ENCODE measurements at regions not wholly inside any gene's neighbourhood (a gene's known extent, or its start where the extent isn't known, plus 50 kb on each side); places are given as distances from the start of the nearest gene placed in this dataset.
"Not testable (repeated sequence)": the region's sequence is repeated elsewhere in the genome, so short reads cannot be mapped to it uniquely, and the experiment has no call there.

GRCh38 chr14:22370084-22370847 lies 218.8 kb downstream of the DAD1 start:
- Mint-ChIP-seq H3K36me3 (ENCODE audit: insufficient read depth, unreplicated experiment) (no peaks in the 10 kb centered on the region), H3K27me3 (ENCODE audit: unreplicated experiment) (no peaks in the 10 kb centered on the region), H3K9me3 (ENCODE audit: low read depth, unreplicated experiment) (no peaks in the 10 kb centered on the region), H3K27ac (ENCODE audit: unreplicated experiment) (no peak overlapping the region), H3K4me3 (ENCODE audit: low read depth, unreplicated experiment) (no peak overlapping the region), H3K4me1 (ENCODE audit: low read depth, unreplicated experiment) (peaks cover 9% of the 10 kb centered on the region)
- no TSS peak for BruUV-seq (replicated peaks)
- TF ChIP-seq CTCF (IDR thresholded peaks at IDR 0.05; ENCODE audit: unreplicated experiment) = no peak
- CTCF ChIA-PET = interaction anchor here (0.7 to 0.9 kb wide), 2 partner anchors 14 to 117 kb away, joined by 3 read pairs; no protein-coding TSS in a partner anchor
- intact Hi-C loops (cut with micrococcal nuclease; ENCODE audit: unreplicated experiment) = no loop called here
- no peak for DNase-seq

GRCh38 chr14:22358726-22359125 lies 230.3 kb downstream of the DAD1 start:
- CTCF ChIA-PET = interaction anchor here (0.6 kb wide), 1 partner anchor 354 kb away, joined by 4 read pairs; no protein-coding TSS in a partner anchor
- H3K36me3 Mint-ChIP-seq (ENCODE audit: insufficient read depth, unreplicated experiment) = no peaks in the 10 kb centered on the region
- no peaks in the 10 kb centered on the region for H3K4me1 Mint-ChIP-seq (ENCODE audit: low read depth, unreplicated experiment)
- H3K9me3 Mint-ChIP-seq (ENCODE audit: low read depth, unreplicated experiment) = peaks cover under 1% of the 10 kb centered on the region
- peaks cover 9% of the 10 kb centered on the region for H3K27me3 Mint-ChIP-seq (ENCODE audit: unreplicated experiment)
- TF ChIP-seq CTCF (IDR thresholded peaks at IDR 0.05; ENCODE audit: unreplicated experiment) = no peak
- no peak overlapping the region for H3K4me3 Mint-ChIP-seq (ENCODE audit: low read depth, unreplicated experiment)
- intact Hi-C loops (cut with micrococcal nuclease; ENCODE audit: unreplicated experiment) = no loop called here
- no peak overlapping the region for H3K27ac Mint-ChIP-seq (ENCODE audit: unreplicated experiment)
- no TSS peak for BruUV-seq (replicated peaks)
- no peak for DNase-seq

GRCh38 chr14:22349281-22349680 lies 239.7 kb downstream of the DAD1 start:
- H3K9me3 Mint-ChIP-seq (ENCODE audit: low read depth, unreplicated experiment); CTCF ChIA-PET; H3K4me3 Mint-ChIP-seq (ENCODE audit: low read depth, unreplicated experiment); H3K36me3 Mint-ChIP-seq (ENCODE audit: insufficient read depth, unreplicated experiment); H3K27ac Mint-ChIP-seq (ENCODE audit: unreplicated experiment); BruUV-seq (replicated peaks); DNase-seq; intact Hi-C loops (cut with micrococcal nuclease; ENCODE audit: unreplicated experiment): not testable (repeated sequence)
- Mint-ChIP-seq H3K27me3 (ENCODE audit: unreplicated experiment) (peaks cover 12% of the 10 kb centered on the region), H3K4me1 (ENCODE audit: low read depth, unreplicated experiment) (peaks cover 11% of the 10 kb centered on the region)

GRCh38 chr14:22344673-22345072 lies 244.4 kb downstream of the DAD1 start:
- intact Hi-C loops (cut with micrococcal nuclease; ENCODE audit: unreplicated experiment) = no loop called here
- peaks cover 8% of the 10 kb centered on the region for H3K9me3 Mint-ChIP-seq (ENCODE audit: low read depth, unreplicated experiment)
- peaks cover 24% of the 10 kb centered on the region for H3K4me1 Mint-ChIP-seq (ENCODE audit: low read depth, unreplicated experiment)
- no peaks in the 10 kb centered on the region for H3K36me3 Mint-ChIP-seq (ENCODE audit: insufficient read depth, unreplicated experiment)
- CTCF ChIA-PET = no interaction called here
- no TSS peak for BruUV-seq (replicated peaks)
- no peaks in the 10 kb centered on the region for H3K27me3 Mint-ChIP-seq (ENCODE audit: unreplicated experiment)
- no peak for DNase-seq
- no peak for TF ChIP-seq CTCF (IDR thresholded peaks at IDR 0.05; ENCODE audit: unreplicated experiment)
- H3K27ac Mint-ChIP-seq (ENCODE audit: unreplicated experiment) = no peak overlapping the region
- H3K4me3 Mint-ChIP-seq (ENCODE audit: low read depth, unreplicated experiment) = no peak overlapping the region

- peaks cover 24% of the 10 kb centered on the region for H3K4me1 Mint-ChIP-seq (ENCODE audit: low read depth, unreplicated experiment)
Measured at GRCh38 chr14:22344209-22344608, 244.8 kb downstream of the DAD1 start.

More at GRCh38 chr14:22344209-22344608, 244.8 kb downstream of the DAD1 start:
- H3K4me3 Mint-ChIP-seq (ENCODE audit: low read depth, unreplicated experiment); H3K27me3 Mint-ChIP-seq (ENCODE audit: unreplicated experiment); BruUV-seq (replicated peaks); intact Hi-C loops (cut with micrococcal nuclease; ENCODE audit: unreplicated experiment); CTCF ChIA-PET; H3K9me3 Mint-ChIP-seq (ENCODE audit: low read depth, unreplicated experiment); H3K36me3 Mint-ChIP-seq (ENCODE audit: insufficient read depth, unreplicated experiment): not testable (repeated sequence)
- peak overlapping the region; percentile 60 for H3K27ac Mint-ChIP-seq (ENCODE audit: unreplicated experiment)
- peak; percentile 59 for DNase-seq

Data from Calu3 (cell line).